ENCODE measurements at regions not wholly inside any gene's neighbourhood (a gene's known extent, or its start where the extent isn't known, plus 50 kb on each side); places are given as distances from the start of the nearest gene placed in this dataset.

- in situ Hi-C loops (cut with HindIII; ENCODE audit: low sequenced_read_pairs): no loop called here
These were observed 172.3 kb upstream of the IRX6 start for GRCh38 chr16:55151561-55152305.

- in situ Hi-C loops (cut with HindIII; ENCODE audit: low sequenced_read_pairs): no loop called here
These were observed 171.1 kb upstream of the IRX6 start for GRCh38 chr16:55152875-55153390.

GRCh38 chr16:55154262-55154661 is 169.7 kb upstream of the IRX6 start:
- in situ Hi-C loops (cut with HindIII; ENCODE audit: low sequenced_read_pairs): no loop called here

- in situ Hi-C loops (cut with HindIII; ENCODE audit: low sequenced_read_pairs): no loop called here
These were observed 169.0 kb upstream of the IRX6 start for GRCh38 chr16:55154956-55155355.

- in situ Hi-C loops (cut with HindIII; ENCODE audit: low sequenced_read_pairs): no loop called here
These were observed 168.2 kb upstream of the IRX6 start for GRCh38 chr16:55155815-55156214.

GRCh38 chr16:55169780-55170179 is 154.2 kb upstream of the IRX6 start:
- in situ Hi-C loops (cut with HindIII; ENCODE audit: low sequenced_read_pairs): no loop called here

GRCh38 chr16:55171241-55171640 is 152.8 kb upstream of the IRX6 start:
- in situ Hi-C loops (cut with HindIII; ENCODE audit: low sequenced_read_pairs): no loop called here

GRCh38 chr16:55175389-55175788 is 148.6 kb upstream of the IRX6 start:
- in situ Hi-C loops (cut with HindIII; ENCODE audit: low sequenced_read_pairs): no loop called here

- in situ Hi-C loops (cut with HindIII; ENCODE audit: low sequenced_read_pairs): no loop called here
These were observed 147.1 kb upstream of the IRX6 start for GRCh38 chr16:55176901-55177300.

GRCh38 chr16:55179411-55179810 is 144.6 kb upstream of the IRX6 start:
- in situ Hi-C loops (cut with HindIII; ENCODE audit: low sequenced_read_pairs): no loop called here

GRCh38 chr16:55179852-55180585 is 144.0 kb upstream of the IRX6 start:
- in situ Hi-C loops (cut with HindIII; ENCODE audit: low sequenced_read_pairs): no loop called here

- in situ Hi-C loops (cut with HindIII; ENCODE audit: low sequenced_read_pairs): no loop called here
These were observed 140.0 kb upstream of the IRX6 start for GRCh38 chr16:55184052-55184451.

- in situ Hi-C loops (cut with HindIII; ENCODE audit: low sequenced_read_pairs): loop anchor here (5.0 kb wide), 1 partner anchor 63 kb away; no protein-coding TSS in a partner anchor
These were observed 139.4 kb upstream of the IRX6 start for GRCh38 chr16:55184619-55185018.

- in situ Hi-C loops (cut with HindIII; ENCODE audit: low sequenced_read_pairs): loop anchor here (5.0 kb wide), 1 partner anchor 58 kb away; no protein-coding TSS in a partner anchor
These were observed 134.8 kb upstream of the IRX6 start for GRCh38 chr16:55189224-55189623.

GRCh38 chr16:55189682-55190636 is 134.0 kb upstream of the IRX6 start:
- in situ Hi-C loops (cut with HindIII; ENCODE audit: low sequenced_read_pairs): loop anchor here (5.0 kb wide), 1 partner anchor 57 kb away; no protein-coding TSS in a partner anchor

- in situ Hi-C loops (cut with HindIII; ENCODE audit: low sequenced_read_pairs): no loop called here
These were observed 131.3 kb upstream of the IRX6 start for GRCh38 chr16:55192734-55193133.

- in situ Hi-C loops (cut with HindIII; ENCODE audit: low sequenced_read_pairs): no loop called here
These were observed 120.4 kb upstream of the IRX6 start for GRCh38 chr16:55203570-55203969.

GRCh38 chr16:55204069-55204468 is 119.9 kb upstream of the IRX6 start:
- in situ Hi-C loops (cut with HindIII; ENCODE audit: low sequenced_read_pairs): no loop called here

- in situ Hi-C loops (cut with HindIII; ENCODE audit: low sequenced_read_pairs): no loop called here
These were observed 119.1 kb upstream of the IRX6 start for GRCh38 chr16:55204923-55205322.

- in situ Hi-C loops (cut with HindIII; ENCODE audit: low sequenced_read_pairs): no loop called here
These were observed 116.1 kb upstream of the IRX6 start for GRCh38 chr16:55207693-55208428.
